HL-60 (cell line): ENCODE measurements at regions not wholly inside any gene's neighbourhood (a gene's known extent, or its start where the extent isn't known, plus 50 kb on each side); places are given as distances from the start of the nearest gene placed in this dataset.

ENCODE experiments used
- CTCF ChIP-seq: IDR thresholded peaks from one replicate; pipeline ENCODE4 v1.5.1; 2011; ENCODE audit warnings: low read length, control low read depth, inconsistent platforms; ENCODE audit not compliant: insufficient read depth
- REST ChIP-seq: IDR thresholded peaks from 2 replicates; pipeline ENCODE4 v1.6.1; 2012; ENCODE audit warnings: low read depth; ENCODE audit not compliant: insufficient replicate concordance

GRCh38 chr12:20196767-20197166 lies 171.6 kb upstream of the PDE3A start:
- no peak for TF ChIP-seq CTCF
- TF ChIP-seq REST = no peak
